ENCODE measurements at regions not wholly inside any gene's neighbourhood (a gene's known extent, or its start where the extent isn't known, plus 50 kb on each side); places are given as distances from the start of the nearest gene placed in this dataset.
"Not testable (repeated sequence)": the region's sequence is repeated elsewhere in the genome, so short reads cannot be mapped to it uniquely, and the experiment has no call there.

GRCh38 chr7:8871716-8872115 is 438.3 kb downstream of the NXPH1 start:
- Histone ChIP-seq H4K20me1 (ENCODE audit: insufficient read depth, low read length) (no peaks in the 10 kb centered on the region), H3K9me3 (ENCODE audit: insufficient read depth, low read length, severe bottlenecking) (no peaks in the 10 kb centered on the region), H3K27me3 (ENCODE audit: insufficient read depth, low read length, poor library complexity) (no peaks in the 10 kb centered on the region), H2AFZ (ENCODE audit: low read depth, low read length) (no peak overlapping the region), H3K27ac (ENCODE audit: low read length) (no peak overlapping the region), H3K9ac (ENCODE audit: low read depth, low read length) (no peak overlapping the region), H3K4me3 (ENCODE audit: low read depth in 1 of 2, low read length in 2 of 2) (no peak overlapping the region), H3K36me3 (ENCODE audit: insufficient read depth, low read length) (no peaks in the 10 kb centered on the region), H3K4me2 (ENCODE audit: insufficient read depth, low read length) (no peak overlapping the region), H3K4me1 (ENCODE audit: insufficient read depth, low read length) (no peaks in the 10 kb centered on the region), H3K79me2 (ENCODE audit: insufficient read depth, low read length) (no peaks in the 10 kb centered on the region)
- ATAC-seq (ENCODE audit: insufficient read depth, low read depth) (no peak), DNase-seq (no peak)
- TF ChIP-seq CTCF (IDR thresholded peaks at IDR 0.05; ENCODE audit: borderline replicate concordance, extremely low read depth, low read length, poor library complexity, severe bottlenecking) (no peak), EZH2 (IDR thresholded peaks at IDR 0.05; ENCODE audit: borderline replicate concordance, low read depth, low read length, severe bottlenecking) (no peak)

- DNase-seq (no peak), ATAC-seq (ENCODE audit: insufficient read depth, low read depth) (no peak)
These were observed 448.5 kb downstream of the NXPH1 start for GRCh38 chr7:8881916-8882315.

GRCh38 chr7:8885480-8886000 is 452.1 kb downstream of the NXPH1 start:
- Histone ChIP-seq H3K79me2 (ENCODE audit: insufficient read depth, low read length) (no peaks in the 10 kb centered on the region), H3K4me1 (ENCODE audit: insufficient read depth, low read length) (no peaks in the 10 kb centered on the region), H3K4me2 (ENCODE audit: insufficient read depth, low read length) (no peak overlapping the region), H3K36me3 (ENCODE audit: insufficient read depth, low read length) (no peaks in the 10 kb centered on the region), H4K20me1 (ENCODE audit: insufficient read depth, low read length) (no peaks in the 10 kb centered on the region), H2AFZ (ENCODE audit: low read depth, low read length) (no peak overlapping the region), H3K27ac (ENCODE audit: low read length) (no peak overlapping the region), H3K9me3 (ENCODE audit: insufficient read depth, low read length, severe bottlenecking) (no peaks in the 10 kb centered on the region), H3K27me3 (ENCODE audit: insufficient read depth, low read length, poor library complexity) (no peaks in the 10 kb centered on the region), H3K9ac (ENCODE audit: low read depth, low read length) (no peak overlapping the region), H3K4me3 (ENCODE audit: low read depth in 1 of 2, low read length in 2 of 2) (no peak overlapping the region)
- ATAC-seq (ENCODE audit: insufficient read depth, low read depth), result no peak
- DNase-seq, result no peak
- TF ChIP-seq CTCF (IDR thresholded peaks at IDR 0.05; ENCODE audit: borderline replicate concordance, extremely low read depth, low read length, poor library complexity, severe bottlenecking) (no peak), EZH2 (IDR thresholded peaks at IDR 0.05; ENCODE audit: borderline replicate concordance, low read depth, low read length, severe bottlenecking) (no peak)

More at GRCh38 chr7:8881916-8882315, 448.5 kb downstream of the NXPH1 start:
- Histone ChIP-seq H3K36me3 (ENCODE audit: insufficient read depth, low read length) (no peaks in the 10 kb centered on the region), H3K27me3 (ENCODE audit: insufficient read depth, low read length, poor library complexity) (no peaks in the 10 kb centered on the region), H3K4me1 (ENCODE audit: insufficient read depth, low read length) (no peaks in the 10 kb centered on the region), H4K20me1 (ENCODE audit: insufficient read depth, low read length) (no peaks in the 10 kb centered on the region), H3K4me3 (ENCODE audit: low read depth in 1 of 2, low read length in 2 of 2) (no peak overlapping the region), H2AFZ (ENCODE audit: low read depth, low read length) (no peak overlapping the region), H3K9ac (ENCODE audit: low read depth, low read length) (no peak overlapping the region), H3K27ac (ENCODE audit: low read length) (no peak overlapping the region), H3K4me2 (ENCODE audit: insufficient read depth, low read length) (no peak overlapping the region), H3K9me3 (ENCODE audit: insufficient read depth, low read length, severe bottlenecking) (no peaks in the 10 kb centered on the region), H3K79me2 (ENCODE audit: insufficient read depth, low read length) (no peaks in the 10 kb centered on the region)
- no peak for TF ChIP-seq EZH2 (IDR thresholded peaks at IDR 0.05; ENCODE audit: borderline replicate concordance, low read depth, low read length, severe bottlenecking)
- no peak for TF ChIP-seq CTCF (IDR thresholded peaks at IDR 0.05; ENCODE audit: borderline replicate concordance, extremely low read depth, low read length, poor library complexity, severe bottlenecking)

GRCh38 chr7:8890346-8890745 is 456.9 kb downstream of the NXPH1 start:
- H3K4me1 ChIP-seq (ENCODE audit: insufficient read depth, low read length); H2AFZ ChIP-seq (ENCODE audit: low read depth, low read length); H3K27ac ChIP-seq (ENCODE audit: low read length); DNase-seq; H3K4me2 ChIP-seq (ENCODE audit: insufficient read depth, low read length); H3K79me2 ChIP-seq (ENCODE audit: insufficient read depth, low read length); H3K9ac ChIP-seq (ENCODE audit: low read depth, low read length); H3K4me3 ChIP-seq (ENCODE audit: low read depth in 1 of 2, low read length in 2 of 2); H3K27me3 ChIP-seq (ENCODE audit: insufficient read depth, low read length, poor library complexity); ATAC-seq (ENCODE audit: insufficient read depth, low read depth); H3K36me3 ChIP-seq (ENCODE audit: insufficient read depth, low read length); H4K20me1 ChIP-seq (ENCODE audit: insufficient read depth, low read length); H3K9me3 ChIP-seq (ENCODE audit: insufficient read depth, low read length, severe bottlenecking): not testable (repeated sequence)
